Neuronal stem cell (in vitro differentiated cells): ENCODE measurements at regions not wholly inside any gene's neighbourhood (a gene's known extent, or its start where the extent isn't known, plus 50 kb on each side); places are given as distances from the start of the nearest gene placed in this dataset.

Experiments
- DNase-seq: peaks from one replicate; pipeline ENCODE4 v3.0.0-alpha.2; 2013; ENCODE audit warnings: low spot score
- H2AFZ ChIP-seq: one replicate; pipeline ENCODE4 v1.6.1; 2013; ENCODE audit warnings: mild to moderate bottlenecking, low read length, inconsistent platforms
- H2AK5ac ChIP-seq: 2 replicates; pipeline ENCODE4 v1.6.1; 2013; ENCODE audit warnings: low read depth, mild to moderate bottlenecking, inconsistent platforms, low read length, moderate library complexity, mixed read lengths
- H2BK120ac ChIP-seq: 2 replicates; pipeline ENCODE4 v1.6.1; 2013; ENCODE audit warnings: low read depth, mild to moderate bottlenecking, inconsistent platforms, low read length, moderate library complexity, mixed read lengths
- H2BK12ac ChIP-seq: one replicate; pipeline ENCODE4 v1.6.1; 2013; ENCODE audit warnings: low read length, inconsistent platforms
- H2BK15ac ChIP-seq: 2 replicates; pipeline ENCODE4 v1.6.1; 2013; ENCODE audit warnings: mild to moderate bottlenecking, low read length, inconsistent platforms, mixed read lengths
- H2BK5ac ChIP-seq: one replicate; pipeline ENCODE4 v1.6.1; 2013; ENCODE audit warnings: inconsistent platforms, mild to moderate bottlenecking, low read length, moderate library complexity
- H3K14ac ChIP-seq: one replicate; pipeline ENCODE4 v1.6.1; 2013; ENCODE audit warnings: low read length, inconsistent platforms
- H3K18ac ChIP-seq: 2 replicates; pipeline ENCODE4 v1.6.1; 2013; ENCODE audit warnings: low read length, inconsistent platforms
- H3K23ac ChIP-seq: 2 replicates; pipeline ENCODE4 v1.6.1; 2013; ENCODE audit warnings: low read depth, mild to moderate bottlenecking, mixed read lengths, low read length, inconsistent platforms; ENCODE audit not compliant: poor library complexity
- H3K27ac ChIP-seq: replicated peaks from 3 replicates; pipeline ENCODE4 v1.5.1; 2013; ENCODE audit warnings: low read length, inconsistent platforms
- H3K27me3 ChIP-seq, 3 experiments: 2 replicates each; pipeline ENCODE4 v1.6.1; 2013; ENCODE audit warnings: low read length in 3 of 3, mild to moderate bottlenecking in 2 of 3, inconsistent platforms in 1 of 3, low read depth in 1 of 3, mixed read lengths in 1 of 3, moderate library complexity in 1 of 3; ENCODE audit not compliant: control insufficient read depth in 3 of 3, insufficient read depth in 3 of 3
- H3K36me3 ChIP-seq, 2 donors: replicated peaks in 1 of 2; 2 replicates each; pipeline ENCODE4 v1.6.1; 2013; ENCODE audit warnings: low read length in 2 of 2; ENCODE audit not compliant: control insufficient read depth in 2 of 2, insufficient read depth in 2 of 2
- H3K4ac ChIP-seq: 2 replicates; pipeline ENCODE4 v1.6.1; 2013; ENCODE audit warnings: inconsistent platforms, mild to moderate bottlenecking, low read length, moderate library complexity
- H3K4me1 ChIP-seq, 2 donors: 1 replicate in 1 of 2; 2 replicates in 1 of 2; pipeline ENCODE4 v1.6.1; 2013; ENCODE audit warnings: low read length in 2 of 2, low read depth in 1 of 2; ENCODE audit not compliant: control insufficient read depth in 2 of 2, insufficient read depth in 1 of 2
- H3K4me2 ChIP-seq: one replicate; pipeline ENCODE4 v1.6.1; 2013; ENCODE audit warnings: mild to moderate bottlenecking, low read length, inconsistent platforms; ENCODE audit not compliant: insufficient read depth, poor library complexity, severe bottlenecking
- H3K4me3 ChIP-seq, 2 donors: 2 replicates each; pipeline ENCODE4 v1.5.1; 2013; ENCODE audit warnings: low read length in 2 of 2, mild to moderate bottlenecking in 2 of 2, inconsistent platforms in 1 of 2, moderate library complexity in 1 of 2
- H3K79me1 ChIP-seq: one replicate; pipeline ENCODE4 v1.6.1; 2013; ENCODE audit warnings: low read depth, mild to moderate bottlenecking, inconsistent platforms, low read length, moderate library complexity
- H3K9ac ChIP-seq: one replicate; pipeline ENCODE4 v1.6.1; 2013; ENCODE audit warnings: mild to moderate bottlenecking, low read depth, low read length, inconsistent platforms; ENCODE audit not compliant: poor library complexity
- H3K9me3 ChIP-seq, 2 donors: replicated peaks in 1 of 2; 2 replicates each; pipeline versions ENCODE3 to v1.6.1; 2013; ENCODE audit warnings: low read length in 2 of 2, mild to moderate bottlenecking in 2 of 2, inconsistent platforms in 1 of 2, low read depth in 1 of 2, mixed read lengths in 1 of 2, moderate library complexity in 1 of 2; ENCODE audit not compliant: control insufficient read depth in 2 of 2, insufficient read depth in 1 of 2
- H4K8ac ChIP-seq: one replicate; pipeline ENCODE4 v1.6.1; 2013; ENCODE audit warnings: low read depth, mild to moderate bottlenecking, inconsistent platforms, low read length, moderate library complexity
- H4K91ac ChIP-seq: one replicate; pipeline ENCODE4 v1.6.1; 2013; ENCODE audit warnings: low read length, low read depth, mild to moderate bottlenecking, inconsistent platforms; ENCODE audit not compliant: poor library complexity
- WGBS, 2 donors: extraction: QIAGEN DNeasy Blood & Tissue Kit; methylation state at CpG; one replicate each; pipeline ENCODE4 v1.1.7; 2013; ENCODE audit warnings: missing lambda C conversion rate in 2 of 2, mixed read lengths in 1 of 2; ENCODE audit not compliant: insufficient read length in 2 of 2, insufficient replicate concordance in 1 of 2; ENCODE audit errors: extremely low coverage in 2 of 2; 5-methylcytosine and 5-hydroxymethylcytosine counted together

GRCh38 chr12:115519887-115520286 lies 757.6 kb downstream of the MED13L start:
- Histone ChIP-seq H3K4me2 (no peak overlapping the region), H2AFZ (no peak overlapping the region), H3K4ac (no peak overlapping the region), H2BK120ac (no peak overlapping the region), H3K4me1 (no peaks in the 10 kb centered on the region), H3K27me3 (no peaks in the 10 kb centered on the region), H3K36me3 (no peaks in the 10 kb centered on the region), H2AK5ac (no peak overlapping the region), H3K9me3 (peaks cover 0 to 3% of the 10 kb centered on the region in 2 donors), H4K8ac (no peak overlapping the region), H3K9ac (no peak overlapping the region), H3K23ac (no peak overlapping the region), H2BK5ac (no peak overlapping the region), H4K91ac (no peak overlapping the region), H3K14ac (no peak overlapping the region), H2BK12ac (no peak overlapping the region), H2BK15ac (no peak overlapping the region), H3K18ac (no peak overlapping the region), H3K4me3 (no peak overlapping the region), H3K27ac (no peak overlapping the region), H3K79me1 (no peaks in the 10 kb centered on the region)
- WGBS, 2 donors = no CpG with 5 or more reads among the region's 2 CpGs
- DNase-seq = no peak

DNA sequence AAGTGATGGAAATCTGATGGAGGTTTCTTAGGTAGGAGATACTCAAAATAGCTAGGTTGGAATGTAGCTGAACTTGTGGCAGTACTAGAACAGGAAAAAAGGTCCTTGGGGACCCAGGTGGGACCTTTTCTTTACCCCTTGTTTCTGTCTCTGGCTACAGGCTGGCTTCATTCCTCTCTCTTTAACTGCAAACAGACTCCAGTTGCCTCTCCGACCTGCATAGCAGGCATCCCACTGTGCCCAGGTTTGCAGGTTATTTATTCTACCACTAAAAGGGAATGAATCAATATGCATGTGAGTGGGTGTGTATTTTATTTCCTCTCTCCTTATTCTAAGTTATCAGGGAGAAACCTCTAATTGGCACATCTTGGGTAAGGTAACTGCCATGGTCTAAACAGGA lies 758.1 kb downstream of the MED13L start:
- no peak overlapping the region for H3K4me2 ChIP-seq

GRCh38 chr12:115517913-115518312 lies 759.6 kb downstream of the MED13L start:
- no peak overlapping the region for H3K9ac ChIP-seq
- no peak overlapping the region for H4K91ac ChIP-seq
- H2AFZ ChIP-seq = no peak overlapping the region
- peaks cover 0 to 5% of the 10 kb centered on the region in 2 donors for H3K9me3 ChIP-seq
- H4K8ac ChIP-seq = no peak overlapping the region
- no peak overlapping the region for H3K18ac ChIP-seq
- no peak overlapping the region for H3K14ac ChIP-seq
- H3K4me1 ChIP-seq = no peaks in the 10 kb centered on the region
- H2BK12ac ChIP-seq = no peak overlapping the region
- H2BK15ac ChIP-seq = no peak overlapping the region
- no peak overlapping the region for H2BK5ac ChIP-seq
- no peak overlapping the region for H3K4me3 ChIP-seq
- H3K4me2 ChIP-seq = no peak overlapping the region
- no peak overlapping the region for H3K23ac ChIP-seq
- H3K4ac ChIP-seq = no peak overlapping the region
- no peaks in the 10 kb centered on the region for H3K79me1 ChIP-seq
- H2BK120ac ChIP-seq = no peak overlapping the region
- no CpG with 5 or more reads among the region's 4 CpGs for WGBS, 2 donors
- DNase-seq = no peak
- no peak overlapping the region for H3K27ac ChIP-seq
- no peaks in the 10 kb centered on the region for H3K36me3 ChIP-seq
- H2AK5ac ChIP-seq = no peak overlapping the region
- H3K27me3 ChIP-seq = no peaks in the 10 kb centered on the region

More for the DNA sequence above, 758.1 kb downstream of the MED13L start:
- Histone ChIP-seq H2BK12ac (no peak overlapping the region), H2AK5ac (no peak overlapping the region), H2BK120ac (no peak overlapping the region), H3K23ac (no peak overlapping the region), H3K4me1 (no peaks in the 10 kb centered on the region), H3K14ac (no peak overlapping the region), H4K91ac (no peak overlapping the region), H3K9me3 (peaks cover 0 to 3% of the 10 kb centered on the region in 2 donors), H3K27me3 (no peaks in the 10 kb centered on the region), H3K4ac (no peak overlapping the region), H3K36me3 (no peaks in the 10 kb centered on the region), H2BK15ac (no peak overlapping the region), H2AFZ (no peak overlapping the region), H3K27ac (no peak overlapping the region), H3K4me3 (no peak overlapping the region), H3K18ac (no peak overlapping the region), H3K9ac (no peak overlapping the region), H2BK5ac (no peak overlapping the region), H4K8ac (no peak overlapping the region), H3K79me1 (no peaks in the 10 kb centered on the region)
- DNase-seq = no peak
- WGBS, 2 donors = no CpG with 5 or more reads among the region's 1 CpG

DNA sequence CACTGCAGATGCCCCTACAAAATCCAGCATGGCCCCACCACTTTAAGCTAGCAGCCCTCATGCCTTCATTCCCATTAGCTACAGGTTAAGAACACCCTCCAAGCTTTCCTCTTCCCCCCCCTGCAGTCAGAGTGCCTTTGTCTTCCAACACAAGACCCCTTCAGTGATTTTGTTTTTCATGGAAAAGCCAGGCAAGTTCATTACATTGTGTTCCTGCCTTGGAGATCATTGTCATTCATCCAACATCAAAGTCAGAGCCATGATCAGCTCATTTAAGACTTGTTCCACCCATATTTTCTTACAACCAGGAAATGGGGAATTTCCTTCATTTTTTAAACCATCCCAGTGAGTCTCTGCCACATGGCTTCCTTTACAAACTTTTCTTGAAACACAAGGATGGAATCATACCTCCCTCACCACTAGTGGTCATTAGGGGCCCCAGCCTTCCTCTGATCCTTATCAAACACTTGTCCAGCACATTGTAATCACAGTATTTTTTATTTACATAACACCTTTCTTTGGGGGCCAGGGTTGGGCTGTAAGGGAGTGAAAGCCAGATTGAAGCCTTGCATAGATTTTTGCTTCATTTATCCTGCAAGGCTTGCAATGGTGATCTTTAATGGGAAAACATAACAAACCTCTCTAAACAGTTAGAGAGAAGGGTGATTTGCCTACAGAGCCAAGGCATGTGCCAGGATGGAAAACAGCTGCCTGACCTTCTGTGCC lies 765.3 kb downstream of the MED13L start:
- no peak overlapping the region for H3K27ac ChIP-seq
- no peak overlapping the region for H3K18ac ChIP-seq
- peaks cover 0 to 2% (median 0%) of the 10 kb centered on the region in 3 experiments for H3K27me3 ChIP-seq
- H2BK120ac ChIP-seq = no peak overlapping the region
- H3K23ac ChIP-seq = no peak overlapping the region
- H4K8ac ChIP-seq = no peak overlapping the region
- no peak overlapping the region for H2AFZ ChIP-seq
- H2BK12ac ChIP-seq = no peak overlapping the region
- no peak overlapping the region for H2AK5ac ChIP-seq
- no peak overlapping the region for H3K4ac ChIP-seq
- H3K4me2 ChIP-seq = no peak overlapping the region
- peaks cover 0 to 2% of the 10 kb centered on the region in 2 donors for H3K9me3 ChIP-seq
- no peak overlapping the region for H2BK5ac ChIP-seq
- H3K9ac ChIP-seq = no peak overlapping the region
- no peak overlapping the region for H2BK15ac ChIP-seq
- H3K4me3 ChIP-seq = no peak overlapping the region
- no peak for DNase-seq
- no peak overlapping the region for H4K91ac ChIP-seq
- no peak overlapping the region for H3K14ac ChIP-seq
- H3K4me1 ChIP-seq = peaks cover 0 to 7% of the 10 kb centered on the region in 2 donors
- H3K36me3 ChIP-seq = no peaks in the 10 kb centered on the region
- no peaks in the 10 kb centered on the region for H3K79me1 ChIP-seq
